ENCODE measurements at regions not wholly inside any gene's neighbourhood (a gene's known extent, or its start where the extent isn't known, plus 50 kb on each side); places are given as distances from the start of the nearest gene placed in this dataset.

GRCh38 chr6:47114460-47114859, 72.3 kb upstream of the ADGRF1 start:
- no peak for DNase-seq

- no peak for DNase-seq
Observed at GRCh38 chr6:47112317-47112716, 70.2 kb upstream of the ADGRF1 start.

- DNase-seq = no peak
Observed at GRCh38 chr6:47111685-47112084, 69.6 kb upstream of the ADGRF1 start.

GRCh38 chr6:47109281-47109680, 67.1 kb upstream of the ADGRF1 start:
- DNase-seq = no peak

GRCh38 chr6:47106721-47107197, 64.6 kb upstream of the ADGRF1 start:
- DNase-seq = no peak

- DNase-seq = no peak
Observed at GRCh38 chr6:47106216-47106615, 64.1 kb upstream of the ADGRF1 start.

GRCh38 chr6:47105469-47106178, 63.5 kb upstream of the ADGRF1 start:
- no peak for DNase-seq

- DNase-seq = no peak
Observed at GRCh38 chr6:47103931-47104330, 61.8 kb upstream of the ADGRF1 start.

- no peak for DNase-seq
Observed at GRCh38 chr6:47102331-47102730, 60.2 kb upstream of the ADGRF1 start.

- DNase-seq = no peak
Observed at GRCh38 chr6:47098570-47098993, 56.5 kb upstream of the ADGRF1 start.

GRCh38 chr6:47097092-47097945, 55.2 kb upstream of the ADGRF1 start:
- peak; percentile 82 for DNase-seq

GRCh38 chr6:47096211-47096895, 54.2 kb upstream of the ADGRF1 start:
- DNase-seq = no peak

- no peak for DNase-seq
Observed at GRCh38 chr6:47094241-47094925, 52.3 kb upstream of the ADGRF1 start.

GRCh38 chr6:47093169-47093568, 51.0 kb upstream of the ADGRF1 start:
- DNase-seq = no peak

GRCh38 chr6:47091886-47092668, 49.9 kb upstream of the ADGRF1 start:
- no peak for DNase-seq
